ENCODE measurements at regions not wholly inside any gene's neighbourhood (a gene's known extent, or its start where the extent isn't known, plus 50 kb on each side); places are given as distances from the start of the nearest gene placed in this dataset.

- DNase-seq, result no peak
Observed at GRCh38 chr10:52939894-52940293, 167.3 kb upstream of the MBL2 start.

DNA sequence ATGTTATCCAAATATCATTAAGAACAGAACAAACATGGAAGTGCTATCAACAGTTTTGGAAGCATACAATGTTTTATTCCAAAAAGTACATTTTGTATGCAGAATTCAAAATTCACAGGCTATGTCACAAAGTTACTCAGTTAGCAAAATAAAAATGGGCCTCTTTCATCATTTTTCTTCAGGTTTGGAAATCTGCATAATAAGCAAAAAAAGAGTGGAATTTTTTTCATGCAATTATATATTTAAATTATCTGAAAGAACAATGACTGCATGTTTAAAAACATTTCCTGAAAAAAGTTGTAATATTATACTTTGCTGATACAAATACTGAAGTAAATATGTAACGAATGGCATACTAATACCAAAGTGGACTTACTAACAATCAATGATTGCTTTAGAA lies 161.2 kb upstream of the MBL2 start:
- DNase-seq, result no peak

- no peak for DNase-seq
Observed at GRCh38 chr10:52927678-52928077, 155.1 kb upstream of the MBL2 start.

- no peak for DNase-seq
Observed at GRCh38 chr10:52923520-52923919, 150.9 kb upstream of the MBL2 start.

GRCh38 chr10:52918714-52919305 lies 146.2 kb upstream of the MBL2 start:
- DNase-seq, result no peak

GRCh38 chr10:52915391-52915790 lies 142.8 kb upstream of the MBL2 start:
- no peak for DNase-seq

DNA sequence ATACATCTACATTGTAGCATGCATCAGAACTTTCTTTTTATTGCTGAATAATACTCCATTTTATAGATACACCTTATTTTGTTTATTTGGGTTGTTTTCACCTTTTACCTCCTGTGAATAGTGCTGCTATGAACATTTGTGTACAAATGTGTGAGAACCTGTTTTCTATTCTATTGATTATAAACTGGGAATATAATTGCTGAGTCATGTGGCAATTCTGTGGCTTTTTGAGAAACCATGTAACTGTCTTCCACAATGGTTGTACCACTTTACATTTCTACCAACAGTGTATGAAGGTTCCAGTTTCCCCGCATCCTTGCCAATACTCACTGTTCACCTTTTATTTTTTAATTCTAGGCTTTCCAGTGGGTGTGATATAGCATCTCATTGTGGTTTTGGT lies 138.6 kb upstream of the MBL2 start:
- no peak for DNase-seq

DNA sequence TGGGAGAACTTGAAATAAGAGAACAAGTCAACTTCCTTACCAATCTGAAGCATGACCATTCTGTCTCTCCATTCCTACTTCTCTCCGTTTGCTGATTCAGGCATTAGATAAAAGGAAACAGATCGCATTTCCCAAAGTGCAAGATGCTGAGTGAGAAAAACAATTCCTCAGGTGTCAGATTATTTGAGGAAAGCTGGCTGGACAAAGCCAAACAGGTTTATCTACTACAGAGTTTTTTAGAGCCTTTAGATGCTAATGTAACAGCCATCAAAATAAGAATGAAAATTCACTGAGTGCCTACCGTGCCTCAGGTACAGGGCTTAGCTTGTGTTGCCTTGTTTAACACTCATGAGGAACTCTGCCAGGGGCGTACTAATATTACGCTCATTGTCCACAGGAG lies 135.9 kb upstream of the MBL2 start:
- no peak for DNase-seq

DNA sequence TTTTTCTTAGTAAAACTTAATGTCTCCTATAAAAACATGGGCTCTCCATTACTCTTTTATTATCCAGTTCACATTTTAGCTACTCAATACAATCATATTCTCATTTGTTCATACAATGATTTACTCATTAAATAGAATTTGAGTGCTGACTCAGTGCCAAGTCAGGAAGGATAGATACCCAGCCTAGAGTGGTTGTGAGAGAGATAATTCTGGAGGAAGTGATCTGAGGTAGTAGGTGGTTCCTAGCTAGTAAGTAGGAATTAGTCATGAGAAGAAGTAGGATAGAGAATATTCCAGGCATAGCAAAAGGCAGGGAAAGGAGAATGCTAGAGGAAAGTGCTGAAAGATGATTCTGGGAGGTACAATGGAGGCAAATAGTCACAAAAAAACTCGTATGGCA lies 133.5 kb upstream of the MBL2 start:
- DNase-seq, result no peak

- DNase-seq, result no peak
Observed at GRCh38 chr10:52903397-52903938, 130.9 kb upstream of the MBL2 start.

DNA sequence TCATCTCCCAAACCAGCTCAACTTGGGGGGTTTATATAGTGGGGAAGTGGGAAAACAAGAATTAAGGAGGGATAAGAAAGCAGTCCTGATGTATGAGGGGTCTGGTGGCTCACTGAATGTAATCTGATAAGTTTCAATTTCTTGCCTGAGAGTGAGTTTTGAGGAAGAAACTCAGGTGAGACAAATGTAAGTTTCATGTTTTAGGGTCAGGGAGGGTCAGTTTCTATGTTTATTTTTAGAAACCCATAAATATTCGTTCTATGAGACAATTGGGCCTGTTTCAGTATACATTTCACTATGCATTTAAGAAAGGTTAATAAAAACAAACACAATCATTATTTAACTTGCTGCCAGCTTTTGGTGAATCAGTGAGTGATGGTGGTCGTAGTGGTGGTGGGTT lies 128.0 kb upstream of the MBL2 start:
- DNase-seq, result no peak

GRCh38 chr10:52897162-52897561 lies 124.6 kb upstream of the MBL2 start:
- no peak for DNase-seq

- DNase-seq, result no peak
Observed at GRCh38 chr10:52895059-52895458, 122.5 kb upstream of the MBL2 start.

GRCh38 chr10:52890281-52890680 lies 117.7 kb upstream of the MBL2 start:
- DNase-seq, result no peak

DNA sequence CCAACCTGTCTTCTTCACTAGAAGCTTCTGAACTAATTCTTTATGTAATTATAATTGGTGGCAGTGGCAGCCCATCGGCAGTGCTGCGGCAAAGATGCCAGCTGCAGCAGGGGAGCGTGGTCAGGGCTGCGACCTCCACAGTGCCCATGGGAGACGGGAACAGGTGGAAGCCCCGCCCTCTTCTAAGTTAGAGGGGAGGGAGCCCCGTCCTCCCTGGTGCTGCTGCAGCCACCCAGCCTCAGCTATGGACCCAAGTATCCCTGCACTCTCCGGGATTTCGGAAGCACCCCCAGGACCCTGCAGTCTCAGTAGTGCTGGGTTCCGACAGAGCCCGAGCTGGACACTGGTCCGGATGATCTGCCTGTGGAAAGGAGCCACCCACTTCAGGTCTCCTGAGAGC lies 117.0 kb upstream of the MBL2 start:
- DNase-seq, result no peak

DNA sequence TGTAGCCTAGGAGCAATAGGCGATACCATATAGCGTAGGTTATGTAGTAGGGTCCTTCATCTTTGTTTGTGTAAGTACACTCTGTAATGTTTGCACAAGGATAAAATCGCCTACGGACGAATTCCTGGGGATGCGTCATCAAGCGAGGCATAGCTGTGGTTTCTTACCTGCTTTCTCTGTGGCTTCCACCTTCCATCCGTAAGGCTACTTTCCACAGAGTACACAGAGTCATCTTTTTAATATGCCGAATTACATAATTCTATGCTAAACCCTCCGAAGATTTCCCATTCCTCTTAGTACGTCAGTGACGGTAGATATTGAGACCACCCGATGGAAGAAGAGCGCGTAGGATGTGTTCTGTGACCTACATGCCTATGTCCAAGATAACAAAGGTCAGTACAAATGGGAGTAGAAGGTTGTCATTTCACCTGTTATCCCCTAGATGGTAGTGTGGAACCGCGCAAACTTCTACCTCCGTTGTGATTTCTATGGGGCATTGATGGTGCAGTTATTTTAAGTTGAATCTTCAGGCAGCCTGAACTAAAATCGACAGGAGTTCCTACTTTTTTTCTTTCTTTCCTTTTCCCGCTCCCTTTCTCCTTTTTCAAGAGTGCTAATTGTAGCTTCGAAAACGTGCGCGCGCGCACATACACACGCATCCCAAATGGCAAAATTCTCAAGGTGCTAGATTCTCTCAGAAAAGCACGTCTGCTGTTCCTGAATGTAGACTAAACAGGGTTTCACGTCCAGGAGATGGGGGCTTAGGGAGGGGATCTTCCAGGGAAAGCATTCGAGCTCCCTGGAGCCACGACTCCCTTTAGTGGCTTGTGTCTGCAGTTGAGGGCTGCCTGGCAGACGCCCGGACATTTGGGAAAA lies 111.7 kb upstream of the MBL2 start:
- DNase-seq, result peak; percentile 73

GRCh38 chr10:52879091-52879807 lies 106.7 kb upstream of the MBL2 start:
- DNase-seq, result no peak

- no peak for DNase-seq
Observed at GRCh38 chr10:52877451-52877850, 104.9 kb upstream of the MBL2 start.

GRCh38 chr10:52875336-52875735 lies 102.8 kb upstream of the MBL2 start:
- DNase-seq, result no peak

GRCh38 chr10:52874581-52874980 lies 102.0 kb upstream of the MBL2 start:
- DNase-seq, result no peak

DNA sequence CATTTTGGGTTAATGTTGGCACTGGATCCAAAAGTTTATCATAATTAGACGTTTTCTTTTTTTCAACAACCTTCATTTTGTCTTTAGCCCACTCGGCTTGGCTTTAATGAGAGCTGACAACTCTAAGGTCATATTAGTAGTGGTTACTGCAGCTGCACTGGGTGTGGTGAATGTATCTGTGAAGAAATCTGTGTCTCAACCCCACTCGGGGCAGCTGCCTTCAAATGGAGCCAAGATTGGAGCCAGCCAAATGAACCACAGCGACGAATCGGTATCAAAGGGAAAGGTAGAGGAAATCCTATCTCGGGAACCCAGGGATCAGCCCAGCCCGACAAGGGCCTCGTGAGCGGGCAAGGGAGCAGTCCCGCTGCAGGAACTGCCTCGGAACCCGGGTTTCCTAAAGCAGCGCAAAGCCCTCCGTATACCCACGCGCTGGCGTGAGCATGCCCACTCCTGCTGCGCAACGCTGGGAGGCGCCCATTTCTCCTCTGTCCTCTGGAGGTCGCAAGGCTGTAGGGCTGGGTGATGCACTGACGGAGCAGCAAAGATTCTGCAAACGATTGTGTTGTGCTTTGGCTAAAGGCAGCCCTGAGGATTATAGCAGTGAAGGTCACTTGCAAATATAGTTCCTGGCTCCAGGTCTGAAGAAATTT lies 98.7 kb upstream of the MBL2 start:
- no peak for DNase-seq

GRCh38 chr10:52870562-52870961 lies 98.0 kb upstream of the MBL2 start:
- DNase-seq, result no peak

- DNase-seq, result no peak
Observed at GRCh38 chr10:52869864-52870263, 97.3 kb upstream of the MBL2 start.

Measured in right forelimb (tissue), 1 donor.